ENCODE measurements at regions not wholly inside any gene's neighbourhood (a gene's known extent, or its start where the extent isn't known, plus 50 kb on each side); places are given as distances from the start of the nearest gene placed in this dataset.

DNA sequence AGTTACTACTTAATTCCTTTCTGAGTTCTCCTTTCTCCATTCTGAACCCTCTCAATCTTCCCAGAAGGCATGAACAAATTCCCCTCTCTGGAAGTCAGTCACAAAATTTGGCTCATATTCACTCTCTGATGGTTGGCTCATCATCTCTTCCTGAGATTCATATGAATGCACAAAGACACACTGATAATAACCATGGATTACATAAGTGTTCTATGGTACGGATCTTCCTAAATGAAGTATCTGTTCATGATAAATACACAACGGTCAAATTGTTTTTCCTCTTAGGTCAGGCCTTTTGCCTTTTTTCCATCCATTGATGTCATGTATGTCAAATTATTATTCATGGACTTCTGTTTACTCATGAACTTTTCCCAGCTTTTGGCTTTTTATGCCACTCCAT, 162.6 kb downstream of the P2RY1 start:
- no peak overlapping the region for H3K4me3 ChIP-seq (ENCODE audit: low read depth, low read length)
- TF ChIP-seq, protein P1, sequence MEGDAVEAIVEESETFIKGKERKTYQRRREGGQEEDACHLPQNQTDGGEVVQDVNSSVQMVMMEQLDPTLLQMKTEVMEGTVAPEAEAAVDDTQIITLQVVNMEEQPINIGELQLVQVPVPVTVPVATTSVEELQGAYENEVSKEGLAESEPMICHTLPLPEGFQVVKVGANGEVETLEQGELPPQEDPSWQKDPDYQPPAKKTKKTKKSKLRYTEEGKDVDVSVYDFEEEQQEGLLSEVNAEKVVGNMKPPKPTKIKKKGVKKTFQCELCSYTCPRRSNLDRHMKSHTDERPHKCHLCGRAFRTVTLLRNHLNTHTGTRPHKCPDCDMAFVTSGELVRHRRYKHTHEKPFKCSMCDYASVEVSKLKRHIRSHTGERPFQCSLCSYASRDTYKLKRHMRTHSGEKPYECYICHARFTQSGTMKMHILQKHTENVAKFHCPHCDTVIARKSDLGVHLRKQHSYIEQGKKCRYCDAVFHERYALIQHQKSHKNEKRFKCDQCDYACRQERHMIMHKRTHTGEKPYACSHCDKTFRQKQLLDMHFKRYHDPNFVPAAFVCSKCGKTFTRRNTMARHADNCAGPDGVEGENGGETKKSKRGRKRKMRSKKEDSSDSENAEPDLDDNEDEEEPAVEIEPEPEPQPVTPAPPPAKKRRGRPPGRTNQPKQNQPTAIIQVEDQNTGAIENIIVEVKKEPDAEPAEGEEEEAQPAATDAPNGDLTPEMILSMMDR (IDR thresholded peaks at IDR 0.05; ENCODE audit: low read depth, low read length), result no peak

DNA sequence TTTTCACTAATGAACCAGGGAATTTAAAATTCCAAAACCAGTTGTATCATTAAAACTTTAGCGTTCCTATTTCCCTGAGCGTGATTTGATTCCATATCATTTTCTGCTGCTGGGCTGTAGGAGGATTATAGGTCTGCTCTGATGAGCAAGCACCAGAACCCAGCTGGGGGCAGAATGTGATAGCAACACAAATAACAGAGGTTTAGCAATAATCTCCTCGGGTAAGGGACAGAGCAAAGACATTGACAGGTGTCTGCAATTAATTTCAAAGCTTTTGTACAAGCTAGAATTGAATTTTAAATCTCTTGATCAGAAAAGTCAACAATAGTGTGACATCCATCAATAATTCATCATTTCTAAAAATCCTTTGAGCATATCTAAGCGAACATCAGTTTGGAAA, 163.4 kb upstream of the RAP2B start:
- TF ChIP-seq, protein P1 (IDR thresholded peaks at IDR 0.05; ENCODE audit: low read depth, low read length), result no peak
- H3K4me3 ChIP-seq (ENCODE audit: low read depth, low read length), result no peak overlapping the region

DNA sequence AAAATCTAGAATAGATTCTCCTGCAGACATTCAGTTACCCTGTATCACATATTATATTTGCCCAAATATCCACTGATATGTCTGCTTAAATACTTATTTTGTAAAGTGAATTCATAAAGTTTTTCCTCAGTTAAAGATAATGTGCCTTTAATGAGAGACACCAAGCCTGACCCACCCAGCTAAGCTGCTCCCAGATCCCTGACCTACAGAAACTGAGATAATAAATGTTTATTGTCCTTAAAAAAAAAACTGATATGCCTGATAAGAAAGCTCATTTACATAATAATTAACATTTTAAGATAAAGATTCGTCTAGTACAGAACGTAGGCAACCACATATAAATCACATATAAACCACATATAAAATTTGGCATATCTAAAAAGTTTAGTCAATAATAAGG, 161.7 kb upstream of the RAP2B start:
- TF ChIP-seq, protein P1 (IDR thresholded peaks at IDR 0.05; ENCODE audit: low read depth, low read length), result no peak
- H3K4me3 ChIP-seq (ENCODE audit: low read depth, low read length), result no peak overlapping the region

DNA sequence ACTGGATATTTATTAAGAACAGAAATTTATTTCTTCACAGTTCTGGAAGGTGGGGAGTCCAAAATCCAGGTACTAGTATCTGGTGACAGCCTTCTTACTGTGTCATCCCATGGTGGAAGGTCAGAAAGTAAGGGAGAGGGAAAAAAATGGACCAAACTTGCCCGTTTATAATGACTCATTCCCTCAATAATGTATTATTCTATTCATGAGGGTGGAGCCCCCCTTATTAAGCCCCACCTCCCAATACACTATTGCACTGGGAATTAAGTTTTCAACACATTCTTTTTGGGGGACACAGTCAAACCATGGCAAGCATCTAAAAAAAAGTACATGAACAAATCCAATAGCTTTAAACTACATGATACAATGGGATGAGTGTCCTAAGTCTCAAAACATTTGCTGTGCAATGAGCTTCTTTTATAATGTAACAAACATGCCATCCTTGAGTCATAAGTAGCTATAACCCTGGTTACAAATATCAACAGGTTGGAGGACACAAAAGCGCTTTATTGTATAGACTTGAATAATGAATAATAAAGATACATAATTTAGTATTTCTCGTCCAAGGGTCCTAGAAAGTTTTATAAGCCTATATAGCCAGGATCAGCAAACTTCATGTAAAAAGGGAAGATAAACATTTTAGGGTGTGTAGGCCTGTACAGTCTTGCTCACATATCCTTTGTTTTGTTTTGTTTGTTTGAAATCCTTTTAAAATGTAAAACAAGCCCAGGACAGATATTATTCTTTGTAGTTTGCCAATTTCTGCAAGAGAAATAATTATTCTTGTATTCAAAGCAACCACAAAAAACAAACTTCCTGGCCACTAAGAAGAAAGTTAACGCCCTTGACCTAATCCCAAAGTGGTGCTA, 160.6 kb upstream of the RAP2B start:
- H3K4me3 ChIP-seq (ENCODE audit: low read depth, low read length), result no peak overlapping the region
- TF ChIP-seq, protein P1 (IDR thresholded peaks at IDR 0.05; ENCODE audit: low read depth, low read length), result no peak

DNA sequence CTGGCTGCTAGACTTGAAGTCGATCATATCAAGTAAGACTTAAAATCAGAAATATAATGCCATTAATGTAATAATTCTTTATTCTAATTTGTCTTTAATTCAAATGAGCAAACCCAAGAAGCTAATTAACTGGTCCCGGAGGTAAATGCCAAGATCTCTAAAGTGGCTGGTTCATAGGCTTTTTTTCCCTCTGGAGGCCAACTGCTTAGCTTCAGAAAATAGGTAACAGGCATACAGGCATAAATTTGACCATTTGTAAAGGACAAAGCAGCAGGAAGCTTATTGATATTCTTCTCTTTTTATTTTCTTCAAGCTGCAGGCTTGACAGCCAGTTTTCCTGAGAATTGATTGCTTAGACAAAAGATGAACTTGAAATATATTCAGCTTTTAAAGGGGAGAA, 158.6 kb upstream of the RAP2B start:
- H3K4me3 ChIP-seq (ENCODE audit: low read depth, low read length), result no peak overlapping the region
- TF ChIP-seq, protein P1 (IDR thresholded peaks at IDR 0.05; ENCODE audit: low read depth, low read length), result no peak

DNA sequence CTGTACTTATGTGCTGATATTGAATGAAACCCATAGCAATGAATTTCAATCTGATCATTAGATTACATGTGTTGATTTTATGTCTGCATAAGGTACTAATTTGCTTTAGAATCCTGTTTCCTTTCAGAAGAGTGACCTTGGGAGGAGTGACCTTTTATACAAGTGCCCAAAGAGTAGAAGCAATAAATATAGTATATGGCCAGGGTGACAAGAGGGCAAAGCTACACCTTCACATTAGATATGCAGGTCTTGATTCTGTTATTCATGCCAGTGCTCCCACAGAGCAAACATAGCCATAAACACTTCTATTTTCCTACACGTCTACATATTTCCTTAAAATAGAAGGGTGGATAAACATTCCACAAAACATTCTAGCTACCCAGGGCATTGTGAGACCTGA, 158.2 kb upstream of the RAP2B start:
- TF ChIP-seq, protein P1 (IDR thresholded peaks at IDR 0.05; ENCODE audit: low read depth, low read length), result no peak
- H3K4me3 ChIP-seq (ENCODE audit: low read depth, low read length), result no peak overlapping the region

DNA sequence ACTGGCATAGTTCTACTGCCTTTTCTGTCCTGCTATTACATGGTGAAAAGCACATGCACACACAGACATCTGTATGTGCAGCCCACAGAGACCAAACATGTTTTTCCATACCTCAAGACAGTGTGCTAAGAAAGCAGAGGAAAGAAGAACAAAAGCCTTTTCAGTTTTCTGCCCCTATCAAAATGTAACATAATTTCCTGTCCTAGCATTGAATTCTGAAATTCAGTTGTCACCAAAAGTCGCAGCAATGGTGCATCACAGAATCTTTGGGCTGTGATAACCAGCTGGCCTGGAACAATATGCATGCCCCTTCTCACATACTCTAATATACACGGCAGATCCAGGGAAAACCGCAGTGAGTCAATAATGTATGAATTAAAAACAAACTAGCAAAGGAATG, 153.8 kb upstream of the RAP2B start:
- H3K4me3 ChIP-seq (ENCODE audit: low read depth, low read length), result no peak overlapping the region
- TF ChIP-seq, protein P1 (IDR thresholded peaks at IDR 0.05; ENCODE audit: low read depth, low read length), result no peak

Measured in WI38 (cell line).